ENCODE measurements at regions not wholly inside any gene's neighbourhood (a gene's known extent, or its start where the extent isn't known, plus 50 kb on each side); places are given as distances from the start of the nearest gene placed in this dataset.
"Not testable (repeated sequence)": the region's sequence is repeated elsewhere in the genome, so short reads cannot be mapped to it uniquely, and the experiment has no call there.

- no peak for DNase-seq (ENCODE audit: low read depth in 4 of 4, low spot score in 3 of 4)
These were observed 250.2 kb upstream of the REG3G start for GRCh38 chr2:78775291-78775690.

DNA sequence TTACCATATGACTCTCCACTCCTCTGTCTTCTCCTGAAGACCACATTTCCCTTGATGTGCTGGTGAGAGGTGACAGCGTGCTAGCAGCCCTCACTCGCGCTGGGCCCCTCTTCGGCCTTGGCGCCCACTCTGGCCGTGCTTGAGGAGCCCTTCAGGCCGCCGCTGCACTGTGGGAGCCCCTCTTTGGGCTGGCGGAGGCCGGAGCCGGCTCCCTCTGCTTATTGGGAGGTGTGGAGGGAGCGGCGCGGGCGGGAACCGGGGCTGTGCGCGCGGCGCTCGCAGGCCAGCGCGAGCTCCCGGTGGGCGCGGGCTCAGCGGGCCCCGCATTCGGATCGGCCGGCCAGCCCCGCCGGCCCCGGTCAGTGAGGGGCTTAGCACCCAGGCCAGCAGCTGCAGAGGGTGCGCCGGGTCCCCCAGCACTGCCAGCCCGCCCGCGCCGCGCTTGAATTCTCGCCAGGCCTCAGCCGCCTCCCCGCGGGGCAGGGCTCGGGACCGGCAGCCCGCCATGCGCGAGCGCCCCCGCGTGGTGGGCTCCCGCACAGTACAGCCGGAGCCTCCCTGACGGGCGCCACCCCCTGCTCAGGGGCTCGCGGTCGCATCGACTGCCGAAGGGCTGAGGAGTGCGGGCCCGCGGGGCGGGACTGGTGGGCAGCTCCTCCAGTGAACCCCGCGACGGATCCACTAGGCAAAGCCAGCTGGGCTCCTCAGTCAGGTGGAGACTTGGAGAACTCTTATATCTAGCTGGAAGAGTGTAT, 246.6 kb upstream of the REG3G start:
- no peak for DNase-seq (ENCODE audit: low read depth in 4 of 4, low spot score in 3 of 4)

DNA sequence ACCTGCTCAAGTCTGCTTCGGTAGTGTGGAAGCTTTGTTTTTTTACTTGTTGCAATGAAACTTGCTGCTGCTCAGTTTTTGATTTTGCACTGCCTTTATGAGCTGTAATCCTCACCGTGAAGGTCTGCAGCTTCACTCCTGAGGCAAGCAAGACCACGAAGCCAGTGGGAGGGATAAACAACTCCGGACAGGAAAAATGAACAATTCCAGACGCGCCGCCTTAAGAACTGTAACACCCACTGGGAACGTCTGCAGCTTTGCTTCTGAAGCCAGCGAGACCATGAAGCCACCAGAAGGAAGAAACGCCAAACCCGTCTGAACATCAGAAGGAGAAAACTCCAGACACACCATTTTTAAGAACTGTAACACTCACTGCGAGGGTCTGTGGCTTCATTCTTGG, 245.7 kb upstream of the REG3G start:
- no peak for DNase-seq (ENCODE audit: low read depth in 4 of 4, low spot score in 3 of 4)

DNA sequence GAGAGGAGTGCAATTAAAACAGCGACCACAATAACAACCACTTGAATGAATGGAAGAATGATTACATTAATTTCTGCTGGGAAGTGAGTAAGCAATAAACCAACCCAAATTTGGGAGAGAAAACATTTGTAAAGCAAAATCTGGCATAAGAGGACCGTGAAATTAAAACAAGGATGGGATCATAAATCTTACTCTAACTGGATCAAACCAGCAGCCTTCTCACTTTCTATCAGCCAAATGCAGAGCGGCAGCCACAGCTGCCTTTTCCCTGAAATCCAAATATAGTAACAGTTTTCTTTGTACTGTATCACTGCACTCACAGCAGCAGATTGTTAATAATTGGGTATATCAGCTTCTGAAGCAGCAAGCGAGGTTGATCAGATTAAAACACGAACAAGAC, 245.2 kb upstream of the REG3G start:
- peak in 1 of 4 donors; percentile 6 for DNase-seq (ENCODE audit: low read depth in 4 of 4, low spot score in 3 of 4)

DNA sequence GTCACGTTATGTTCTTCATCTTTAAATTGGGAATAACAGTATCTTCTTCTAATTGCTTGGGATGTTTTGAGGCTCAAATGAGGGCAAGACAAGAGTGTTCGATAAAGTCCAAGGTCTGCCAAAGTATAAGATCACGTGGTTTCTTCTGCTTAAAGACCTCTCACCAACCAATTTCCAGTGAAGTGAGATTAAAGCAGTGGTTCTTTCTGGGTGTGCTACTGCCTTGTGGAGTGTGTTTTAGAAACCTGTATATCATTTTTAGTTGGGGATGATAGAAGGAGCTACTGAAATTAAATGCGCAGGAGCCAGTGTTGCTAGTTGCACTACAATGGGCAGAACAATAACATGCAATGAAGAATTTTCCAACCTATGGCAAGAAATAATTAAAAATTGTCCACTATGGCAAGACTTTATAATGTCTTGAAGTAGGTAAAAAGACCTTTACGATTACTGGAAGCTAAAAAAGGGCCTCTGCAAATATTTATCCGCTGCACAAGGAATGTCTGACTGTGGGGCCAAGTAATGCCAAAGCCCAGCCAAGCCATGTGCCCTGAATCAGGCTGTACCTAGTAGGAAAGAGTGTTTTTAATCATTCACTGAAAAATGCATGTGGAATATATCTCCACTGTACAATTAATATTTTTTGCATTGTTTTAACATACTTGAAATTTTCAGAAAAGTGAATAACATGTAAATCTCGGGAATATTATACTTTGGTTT, 244.5 kb upstream of the REG3G start:
- DNase-seq (ENCODE audit: low read depth in 4 of 4, low spot score in 3 of 4): no peak

- no peak for DNase-seq (ENCODE audit: low read depth in 4 of 4, low spot score in 3 of 4)
These were observed 243.3 kb upstream of the REG3G start for GRCh38 chr2:78782196-78782595.

DNA sequence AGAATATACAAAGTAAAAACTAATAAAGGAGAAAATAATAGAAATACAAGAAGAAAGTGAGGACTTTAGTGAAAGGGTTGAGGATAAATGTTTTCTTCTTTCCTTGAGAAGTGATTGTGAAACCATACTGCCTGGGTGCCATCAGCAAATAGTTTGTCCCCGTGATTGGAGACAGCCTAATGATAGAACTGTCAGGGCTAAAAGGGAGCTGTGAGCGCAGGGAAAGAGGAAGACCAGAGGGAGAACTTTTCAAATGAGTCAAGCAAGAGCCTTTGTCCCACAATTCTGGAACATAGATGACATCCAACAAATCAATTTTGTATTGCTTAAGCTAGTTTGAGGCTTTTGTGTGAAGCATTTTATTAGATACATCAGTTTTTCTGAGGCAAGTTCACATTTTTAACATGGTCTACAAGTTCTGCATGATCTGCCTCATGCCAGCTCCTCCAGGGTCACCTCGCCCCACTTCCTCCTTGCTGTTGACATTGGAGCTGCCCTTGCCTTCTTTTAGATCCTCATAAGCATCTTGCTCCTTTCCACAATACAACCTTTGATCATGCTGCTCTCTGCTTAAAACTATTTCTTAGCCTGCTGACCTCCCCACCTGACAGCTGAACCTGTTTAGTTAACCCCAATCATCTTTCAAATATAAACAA, 213.4 kb upstream of the REG3G start:
- no peak for DNase-seq (ENCODE audit: low read depth in 4 of 4, low spot score in 3 of 4)

DNA sequence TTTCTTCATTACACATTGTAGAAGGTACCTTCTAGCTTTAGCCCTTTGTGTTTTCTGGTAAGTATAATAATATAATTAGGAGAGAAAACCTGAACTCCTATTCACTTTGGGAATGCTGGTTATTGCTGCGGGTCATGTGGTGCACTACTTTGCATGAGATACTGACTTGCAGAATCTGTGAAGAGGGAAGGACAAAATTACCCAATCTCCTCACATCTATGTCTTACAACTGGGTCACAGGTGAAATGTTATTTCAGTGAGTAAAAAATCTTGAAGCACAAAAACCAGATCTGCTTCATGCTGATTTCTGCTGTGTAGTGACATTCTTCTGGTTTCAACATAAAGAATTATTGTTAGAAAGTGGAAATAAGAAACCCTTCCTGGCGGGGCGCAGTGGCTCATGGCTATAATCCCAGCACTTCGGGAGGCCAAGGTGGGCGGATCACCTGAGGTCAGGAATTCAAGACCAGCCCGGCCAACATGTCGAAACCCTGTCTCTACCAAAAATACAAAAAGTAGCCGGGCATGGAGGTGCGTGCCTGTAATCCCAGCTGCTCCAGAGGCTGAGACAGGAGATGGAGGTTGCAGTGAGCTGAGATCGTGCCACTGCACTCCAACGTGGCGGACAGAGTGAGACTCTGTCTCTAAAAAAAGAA, 211.0 kb upstream of the REG3G start:
- DNase-seq (ENCODE audit: low read depth in 4 of 4, low spot score in 3 of 4): no peak

- no peak for DNase-seq (ENCODE audit: low read depth in 4 of 4, low spot score in 3 of 4)
These were observed 208.1 kb upstream of the REG3G start for GRCh38 chr2:78817430-78817829.

GRCh38 chr2:78832481-78832880, 193.0 kb upstream of the REG3G start:
- no peak for DNase-seq (ENCODE audit: low read depth in 4 of 4, low spot score in 3 of 4)

GRCh38 chr2:78839259-78839658, 186.2 kb upstream of the REG3G start:
- no peak for DNase-seq (ENCODE audit: low read depth in 4 of 4, low spot score in 3 of 4)

DNA sequence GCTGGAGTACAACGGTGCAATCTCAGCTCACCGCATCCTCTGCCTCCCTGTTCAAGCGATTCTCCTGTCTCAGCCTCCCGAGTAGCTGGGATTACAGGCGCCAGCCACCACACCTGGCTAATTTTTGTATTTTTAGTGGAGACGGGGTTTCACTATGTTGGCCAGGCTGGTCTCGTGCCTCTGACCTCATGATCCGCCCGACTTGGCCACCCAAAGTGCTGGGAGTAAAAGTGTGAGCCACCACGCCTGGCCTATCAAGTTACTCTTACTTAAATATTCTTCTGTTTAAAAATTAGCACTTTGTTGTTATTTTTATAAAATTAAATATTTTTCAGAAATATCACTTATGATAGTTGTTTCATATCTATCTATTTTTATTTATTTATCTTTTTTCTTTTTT, 185.2 kb upstream of the REG3G start:
- DNase-seq (ENCODE audit: low read depth in 4 of 4, low spot score in 3 of 4): not testable (repeated sequence)

GRCh38 chr2:78845664-78846185, 179.8 kb upstream of the REG3G start:
- DNase-seq (ENCODE audit: low read depth in 4 of 4, low spot score in 3 of 4): no peak

DNA sequence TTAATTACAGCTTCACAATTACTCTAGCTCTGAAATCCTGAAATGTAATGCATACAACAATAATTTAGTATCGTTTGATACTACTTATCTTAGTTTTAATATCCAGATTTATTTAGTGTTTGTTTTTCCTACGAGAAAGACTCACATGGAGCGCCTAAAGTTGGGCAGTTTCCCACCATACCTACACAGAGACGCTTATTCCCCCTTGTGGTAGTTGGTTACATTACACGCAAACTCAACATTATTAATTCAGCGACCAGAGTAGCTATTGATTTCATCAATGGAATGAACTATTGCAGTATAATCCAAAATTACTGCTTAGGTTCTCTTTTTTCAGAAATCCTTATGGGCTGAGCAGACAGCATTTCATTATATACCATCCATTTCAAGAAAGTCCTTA, 164.0 kb upstream of the REG3G start:
- no peak for DNase-seq (ENCODE audit: low read depth in 4 of 4, low spot score in 3 of 4)

- DNase-seq (ENCODE audit: low read depth in 4 of 4, low spot score in 3 of 4): no peak
These were observed 161.3 kb upstream of the REG3G start for GRCh38 chr2:78864205-78864604.

GRCh38 chr2:78865667-78866066, 159.8 kb upstream of the REG3G start:
- DNase-seq (ENCODE audit: low read depth in 4 of 4, low spot score in 3 of 4): no peak

GRCh38 chr2:78870343-78870967, 155.0 kb upstream of the REG3G start:
- no peak for DNase-seq (ENCODE audit: low read depth in 4 of 4, low spot score in 3 of 4)

DNA sequence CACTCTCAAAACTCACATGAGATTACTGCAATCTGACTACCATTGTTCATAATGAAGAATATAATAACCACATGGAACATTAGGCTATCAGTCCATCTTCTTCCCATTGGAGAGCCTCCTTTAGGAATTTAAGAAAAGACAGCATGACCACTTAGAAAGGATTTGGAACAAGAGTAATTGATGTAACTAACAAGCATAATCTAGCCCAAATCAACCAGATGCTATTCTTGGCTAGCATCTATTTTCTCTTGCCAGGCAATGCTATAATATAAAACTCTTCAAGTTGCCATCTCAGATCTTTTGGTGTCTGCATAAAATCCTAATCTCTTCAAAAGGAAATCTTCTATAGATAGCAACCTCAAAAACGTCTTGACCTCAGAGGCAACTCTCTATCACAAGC, 152.0 kb upstream of the REG3G start:
- DNase-seq (ENCODE audit: low read depth in 4 of 4, low spot score in 3 of 4): no peak

DNA sequence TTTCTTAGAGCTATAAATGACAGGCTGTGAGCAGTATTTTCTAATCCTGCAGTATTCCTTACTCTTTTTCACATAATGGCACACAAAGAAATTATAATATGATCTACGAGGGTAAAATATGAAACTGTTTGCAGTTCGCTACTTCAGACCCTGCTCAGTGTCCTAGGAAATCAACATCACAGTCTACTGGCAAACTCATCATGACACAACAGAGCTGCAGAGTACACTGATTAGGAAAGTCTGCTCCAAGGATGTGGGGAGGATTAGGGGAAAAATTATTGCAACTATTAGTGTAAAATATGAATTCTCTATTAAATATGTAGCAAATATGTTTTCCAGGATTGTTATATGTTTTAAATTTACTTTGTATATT, 149.2 kb upstream of the REG3G start:
- DNase-seq (ENCODE audit: low read depth in 4 of 4, low spot score in 3 of 4): no peak

DNA sequence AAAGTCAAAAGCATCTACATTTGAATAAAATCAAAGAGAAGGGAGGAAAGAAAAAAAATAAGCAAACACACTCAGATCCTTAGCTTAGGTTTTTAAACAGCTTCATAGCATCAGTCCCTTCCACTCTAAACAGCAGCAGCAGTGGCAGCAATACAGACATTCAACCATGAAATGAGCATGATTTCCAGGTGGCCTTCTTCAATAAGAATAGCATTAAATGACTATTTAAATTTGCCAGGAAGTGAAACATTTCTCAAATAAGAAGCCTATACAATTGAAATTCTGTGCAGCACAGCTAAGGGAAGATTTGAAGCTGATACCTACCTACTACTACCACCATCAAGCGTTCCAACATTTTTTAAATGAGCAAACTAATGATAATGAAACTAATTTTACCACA, 138.1 kb upstream of the REG3G start:
- DNase-seq (ENCODE audit: low read depth in 4 of 4, low spot score in 3 of 4): no peak

DNA sequence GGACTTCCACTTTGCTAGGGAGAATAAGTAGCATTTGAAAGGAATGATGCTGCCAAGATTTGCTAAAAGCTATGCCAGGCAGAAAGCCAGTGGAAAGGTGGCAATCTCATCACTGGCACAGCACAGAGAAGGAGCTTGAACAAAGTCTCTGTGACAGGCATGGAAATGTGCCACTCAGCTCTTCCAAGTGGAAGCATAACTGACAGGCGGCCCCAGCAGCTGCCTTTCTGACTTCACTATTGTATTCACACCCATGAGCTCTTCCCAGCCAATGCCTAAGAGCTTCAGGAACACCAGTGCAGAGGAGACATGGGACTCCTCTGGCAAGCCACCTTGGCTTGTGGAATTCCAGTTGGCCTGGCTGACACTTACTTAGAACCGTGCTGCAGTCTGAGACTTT, 134.6 kb upstream of the REG3G start:
- no peak for DNase-seq (ENCODE audit: low read depth in 4 of 4, low spot score in 3 of 4)
